SHP77 treated with DMSO at 0.1 percent for 48 hours (cell line): ENCODE measurements at regions not wholly inside any gene's neighbourhood (a gene's known extent, or its start where the extent isn't known, plus 50 kb on each side); places are given as distances from the start of the nearest gene placed in this dataset.

Experiments used
- DNase-seq: peaks from one replicate; lab custom pipeline; 2025; lab: John Stamatoyannopoulos, UW

DNA sequence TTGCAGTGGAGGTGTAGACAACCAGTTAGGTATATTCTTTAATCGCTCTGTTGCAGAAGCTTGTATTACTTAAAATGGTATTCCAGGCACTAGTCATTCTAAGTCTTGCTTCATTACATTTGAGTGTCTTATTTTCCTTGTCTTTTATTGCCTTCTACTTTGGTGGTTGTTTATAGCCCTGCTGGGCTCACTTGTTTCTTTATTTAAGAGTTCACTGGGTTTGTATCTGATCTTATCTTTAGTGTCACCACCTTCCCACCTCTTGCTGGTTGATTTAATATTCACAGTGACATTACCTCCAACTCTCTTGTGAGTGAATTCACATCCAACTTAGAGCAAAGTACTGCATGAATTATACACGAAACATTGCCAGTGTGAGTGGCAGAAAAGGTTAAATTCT, 83.6 kb upstream of the BNC2 start:
- no peak for DNase-seq

DNA sequence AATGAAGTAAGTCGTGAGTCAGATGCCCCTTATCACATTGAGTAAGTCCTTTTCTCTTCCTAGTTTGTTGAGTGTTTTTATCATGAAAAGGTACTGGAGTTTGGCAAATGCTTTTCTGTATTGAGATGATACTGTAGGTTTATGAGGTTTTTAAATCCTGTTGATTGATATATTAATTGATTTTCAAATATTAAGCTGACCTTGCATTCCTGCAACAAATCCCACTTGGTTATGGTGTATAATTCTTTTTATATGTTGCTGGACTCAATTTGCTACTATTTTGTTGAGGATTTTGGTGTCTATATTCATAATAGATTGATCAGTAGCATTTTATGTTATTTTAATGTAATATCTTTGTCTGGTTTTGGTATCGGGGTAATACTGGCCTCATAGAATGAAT, 81.0 kb upstream of the BNC2 start:
- DNase-seq, result no peak

DNA sequence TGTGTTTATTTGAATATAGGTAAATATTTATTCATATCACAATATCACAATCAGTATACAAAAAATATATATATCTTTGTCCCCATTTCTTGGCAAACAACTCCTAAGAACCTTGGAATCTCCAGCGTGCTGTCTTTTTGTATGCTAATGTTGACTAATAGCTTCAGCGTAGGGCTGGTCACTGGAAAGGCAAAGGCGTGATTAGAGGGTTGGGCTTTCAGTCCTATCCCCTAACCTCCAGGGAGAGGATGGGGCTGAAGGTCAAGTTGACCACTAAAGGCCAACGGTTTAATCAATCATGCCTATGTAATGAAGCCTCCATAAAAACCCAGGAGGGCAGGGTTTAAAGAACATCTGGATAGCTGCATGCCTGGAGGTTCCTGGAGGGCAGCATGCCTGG, 79.6 kb upstream of the BNC2 start:
- no peak for DNase-seq

DNA sequence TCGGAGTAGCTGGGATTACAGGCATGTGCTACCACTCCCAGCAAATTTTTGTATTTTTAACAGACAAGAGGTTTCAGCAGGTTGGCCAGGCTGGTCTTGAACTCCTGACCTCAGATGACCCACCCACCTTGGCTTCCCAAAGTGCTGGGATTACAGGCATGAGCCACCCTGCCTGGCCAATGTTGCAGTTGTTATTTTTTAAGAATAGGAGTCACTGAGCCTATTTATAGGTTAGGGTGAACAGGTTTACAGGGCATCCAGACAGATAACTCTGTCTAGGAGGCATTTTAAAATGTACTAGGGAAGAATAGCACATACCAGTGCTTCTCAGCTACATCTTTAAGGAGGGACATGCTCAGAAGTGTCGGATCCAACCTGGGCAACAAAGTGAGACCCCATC, 60.1 kb upstream of the BNC2 start:
- DNase-seq, result no peak

DNA sequence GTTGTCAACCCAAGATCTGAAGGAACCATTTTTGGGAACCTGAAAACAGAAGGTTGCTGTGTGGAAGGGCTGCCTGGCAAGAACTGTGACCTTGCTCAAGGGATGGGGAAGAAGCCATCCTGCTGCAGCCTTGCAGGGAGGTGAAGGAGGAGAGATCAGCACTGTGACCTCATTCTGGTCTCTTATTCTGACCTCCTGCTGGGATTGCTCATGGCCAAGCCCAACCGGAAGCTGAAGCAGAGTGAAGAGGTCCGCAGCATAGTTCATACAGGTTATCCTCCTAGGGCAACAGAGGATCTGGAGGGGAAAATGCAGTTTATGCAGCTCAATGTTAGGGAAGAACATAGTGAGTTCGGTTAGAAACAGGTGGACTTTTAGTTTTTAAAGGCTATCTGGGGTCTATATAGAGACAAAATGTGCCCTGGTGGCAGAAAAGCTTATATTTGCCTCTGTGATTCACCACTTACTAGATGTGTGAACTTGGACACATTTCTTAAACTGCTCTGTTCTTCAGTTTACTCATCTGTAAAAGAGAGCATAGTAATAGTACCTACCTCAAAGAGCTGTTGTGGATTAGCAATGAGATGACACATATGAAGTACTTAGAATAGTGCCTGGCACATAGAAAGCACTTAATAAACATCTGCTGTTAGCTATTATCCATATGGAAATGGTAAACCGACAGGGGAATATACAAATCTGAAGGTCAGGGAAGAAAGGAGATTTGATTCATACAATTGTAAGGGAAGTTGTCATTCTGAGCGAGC, 57.9 kb upstream of the BNC2 start:
- DNase-seq, result no peak

DNA sequence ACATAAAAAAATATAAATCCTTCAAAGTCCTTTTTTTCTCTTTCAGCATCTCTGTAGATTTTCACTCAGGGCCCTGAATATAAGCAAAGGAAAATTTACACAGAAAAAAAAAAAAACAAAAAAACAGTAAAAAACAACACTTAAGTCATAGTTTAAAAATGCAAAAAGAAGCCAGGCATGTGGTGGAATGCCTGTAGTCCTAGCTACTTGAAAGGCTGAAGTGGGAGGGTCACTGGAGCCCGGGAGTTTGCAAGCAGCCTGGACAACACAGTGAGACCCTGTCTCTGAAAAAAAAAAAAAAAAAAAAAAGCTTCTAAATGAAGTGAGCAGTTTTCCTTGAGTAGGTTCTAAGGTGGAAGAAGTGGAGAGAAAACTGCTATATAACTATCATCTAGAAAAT, 55.0 kb upstream of the BNC2 start:
- DNase-seq, result no peak

DNA sequence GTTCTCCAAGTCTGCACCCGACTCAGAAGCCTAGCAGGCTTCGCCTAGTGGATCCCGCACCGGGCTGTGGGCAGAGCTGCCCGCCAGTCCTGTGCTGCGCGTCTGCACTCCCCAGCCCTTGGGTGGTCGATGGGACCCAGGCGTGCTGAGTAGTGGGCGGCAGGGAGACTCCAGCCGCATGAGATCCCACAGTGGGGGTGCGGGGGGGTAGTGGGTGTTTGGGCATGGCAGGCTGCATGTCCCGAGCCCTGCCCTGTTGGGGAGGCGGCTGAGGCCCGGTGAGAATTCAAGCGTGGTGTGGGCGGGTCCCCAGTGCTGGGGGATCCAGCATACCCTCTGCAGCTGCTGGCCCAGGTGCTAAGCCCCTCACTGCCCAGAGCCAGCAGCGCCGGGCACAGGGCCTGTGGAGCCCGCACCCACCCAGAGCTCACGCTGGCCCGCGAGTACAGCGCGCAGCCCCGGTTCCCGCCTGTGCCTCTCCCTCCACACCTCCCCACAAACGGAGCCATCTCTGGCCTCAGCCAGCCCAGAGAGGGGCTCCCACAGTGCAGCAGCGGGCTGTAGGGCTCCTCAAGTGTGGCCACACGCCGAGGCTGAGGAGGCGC, 53.9 kb upstream of the BNC2 start:
- no peak for DNase-seq

DNA sequence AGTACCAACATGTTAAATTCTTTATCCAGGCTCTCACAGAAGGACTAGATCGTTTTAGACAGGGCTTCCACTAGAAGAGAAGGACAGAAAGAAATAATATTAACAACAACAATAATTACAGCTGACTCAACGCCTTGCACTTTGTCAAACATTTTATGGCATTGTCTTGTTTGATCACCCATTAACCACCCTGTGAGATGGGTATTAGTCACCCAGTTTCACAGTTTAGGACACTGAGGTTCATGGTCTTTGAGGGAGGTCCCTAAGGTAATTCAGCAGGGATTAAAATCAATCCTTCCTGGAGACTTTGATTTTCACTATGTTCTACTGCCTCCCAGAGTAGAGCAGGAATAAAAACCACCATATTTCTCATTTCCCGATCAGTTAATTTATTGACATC, 51.4 kb upstream of the BNC2 start:
- DNase-seq, result peak; percentile 0
